Activated CD4-positive, alpha-beta T cell treated with anti-CD3 and anti-CD28 coated beads, Interleukin-2, amount 10 ng/mL, durations not matched to agents 24 days and 14 days (primary cell): ENCODE measurements at regions not wholly inside any gene's neighbourhood (a gene's known extent, or its start where the extent isn't known, plus 50 kb on each side); places are given as distances from the start of the nearest gene placed in this dataset.
"Not testable (repeated sequence)": the region's sequence is repeated elsewhere in the genome, so short reads cannot be mapped to it uniquely, and the experiment has no call there.

Experiments used
- DNase-seq: peaks from one replicate; pipeline ENCODE4 v3.0.0; 2022
- H3K27ac Mint-ChIP-seq: one replicate; pipeline ENCODE4 v1.8.0; 2022; ENCODE audit warnings: mild to moderate bottlenecking, mixed read lengths
- H3K27me3 Mint-ChIP-seq: one replicate; pipeline ENCODE4 v1.8.0; 2022; ENCODE audit warnings: mixed read lengths
- H3K36me3 Mint-ChIP-seq: one replicate; pipeline ENCODE4 v1.8.0; 2022; ENCODE audit warnings: low read depth, mild to moderate bottlenecking, mixed read lengths
- H3K4me1 Mint-ChIP-seq: one replicate; pipeline ENCODE4 v1.8.0; 2021; ENCODE audit warnings: mixed read lengths
- H3K4me3 Mint-ChIP-seq: one replicate; pipeline ENCODE4 v1.8.0; 2022; ENCODE audit warnings: mild to moderate bottlenecking, moderate library complexity, mixed read lengths
- H3K9me3 Mint-ChIP-seq: one replicate; pipeline ENCODE4 v1.8.0; 2021; ENCODE audit warnings: mixed read lengths
- intact Hi-C: fragments of 100-400 bp; cut with micrococcal nuclease; formaldehyde crosslinking; loops from one replicate; pipeline ENCODE4 v1.15.1; 2023

GRCh38 chr14:99995700-99996356, 69.4 kb upstream of the EVL start:
- H3K9me3 Mint-ChIP-seq, result no peaks in the 10 kb centered on the region
- H3K4me3 Mint-ChIP-seq, result no peak overlapping the region
- H3K36me3 Mint-ChIP-seq, result no peaks in the 10 kb centered on the region
- peak; percentile 89 for DNase-seq
- no peak overlapping the region for H3K27ac Mint-ChIP-seq
- peaks cover 21% of the 10 kb centered on the region for H3K27me3 Mint-ChIP-seq
- intact Hi-C loops, result no loop called here
- peaks cover 4% of the 10 kb centered on the region for H3K4me1 Mint-ChIP-seq

- Mint-ChIP-seq H3K36me3 (no peaks in the 10 kb centered on the region), H3K9me3 (no peaks in the 10 kb centered on the region), H3K4me3 (no peak overlapping the region), H3K27ac (no peak overlapping the region), H3K4me1 (peaks cover 4% of the 10 kb centered on the region), H3K27me3 (peaks cover 22% of the 10 kb centered on the region)
- intact Hi-C loops, result no loop called here
- DNase-seq, result no peak
Observed at GRCh38 chr14:99996951-99997571, 68.2 kb upstream of the EVL start.

GRCh38 chr14:100000398-100000797, 64.8 kb upstream of the EVL start:
- DNase-seq, H3K4me3 Mint-ChIP-seq, H3K27ac Mint-ChIP-seq, H3K36me3 Mint-ChIP-seq, H3K4me1 Mint-ChIP-seq, H3K9me3 Mint-ChIP-seq, intact Hi-C loops: not testable (repeated sequence)
- H3K27me3 Mint-ChIP-seq, result peaks cover 11% of the 10 kb centered on the region

- Mint-ChIP-seq H3K4me3 (no peak overlapping the region), H3K36me3 (peaks cover 5% of the 10 kb centered on the region), H3K27ac (no peak overlapping the region), H3K27me3 (peaks cover 10% of the 10 kb centered on the region), H3K4me1 (no peaks in the 10 kb centered on the region), H3K9me3 (no peaks in the 10 kb centered on the region)
- no peak for DNase-seq
- intact Hi-C loops, result no loop called here
Observed at GRCh38 chr14:100004392-100004791, 60.8 kb upstream of the EVL start.

- no peaks in the 10 kb centered on the region for H3K9me3 Mint-ChIP-seq
- no peak overlapping the region for H3K27ac Mint-ChIP-seq
- DNase-seq, result no peak
- peaks cover 9% of the 10 kb centered on the region for H3K27me3 Mint-ChIP-seq
- H3K4me3 Mint-ChIP-seq, result no peak overlapping the region
- intact Hi-C loops, result no loop called here
- peaks cover 5% of the 10 kb centered on the region for H3K36me3 Mint-ChIP-seq
- H3K4me1 Mint-ChIP-seq, result peaks cover 1% of the 10 kb centered on the region
Observed at GRCh38 chr14:100007254-100007653, 58.0 kb upstream of the EVL start.

GRCh38 chr14:100009802-100010201, 55.4 kb upstream of the EVL start:
- H3K9me3 Mint-ChIP-seq, H3K4me1 Mint-ChIP-seq, intact Hi-C loops, H3K36me3 Mint-ChIP-seq, H3K27me3 Mint-ChIP-seq, DNase-seq, H3K4me3 Mint-ChIP-seq, H3K27ac Mint-ChIP-seq: not testable (repeated sequence)

GRCh38 chr14:100010679-100011078, 54.5 kb upstream of the EVL start:
- H3K36me3 Mint-ChIP-seq, result peaks cover 4% of the 10 kb centered on the region
- H3K4me1 Mint-ChIP-seq, result peaks cover 2% of the 10 kb centered on the region
- H3K27me3 Mint-ChIP-seq, result peaks cover 9% of the 10 kb centered on the region
- H3K27ac Mint-ChIP-seq, result no peak overlapping the region
- intact Hi-C loops, result no loop called here
- no peak overlapping the region for H3K4me3 Mint-ChIP-seq
- peaks cover 5% of the 10 kb centered on the region for H3K9me3 Mint-ChIP-seq
- no peak for DNase-seq

GRCh38 chr14:100011628-100012325, 53.4 kb upstream of the EVL start:
- Mint-ChIP-seq H3K27ac (no peak overlapping the region), H3K4me1 (peaks cover 2% of the 10 kb centered on the region), H3K9me3 (peaks cover 5% of the 10 kb centered on the region), H3K4me3 (no peak overlapping the region), H3K27me3 (peaks cover 9% of the 10 kb centered on the region), H3K36me3 (peaks cover 4% of the 10 kb centered on the region)
- no peak for DNase-seq
- intact Hi-C loops, result no loop called here

GRCh38 chr14:100012478-100013327, 52.5 kb upstream of the EVL start:
- intact Hi-C loops, result no loop called here
- H3K27ac Mint-ChIP-seq, result no peak overlapping the region
- peaks cover 2% of the 10 kb centered on the region for H3K4me1 Mint-ChIP-seq
- DNase-seq, result no peak
- H3K36me3 Mint-ChIP-seq, result peaks cover 4% of the 10 kb centered on the region
- H3K27me3 Mint-ChIP-seq, result peaks cover 6% of the 10 kb centered on the region
- no peak overlapping the region for H3K4me3 Mint-ChIP-seq
- H3K9me3 Mint-ChIP-seq, result peaks cover 5% of the 10 kb centered on the region

GRCh38 chr14:100015251-100015655, 50.0 kb upstream of the EVL start:
- no peak for DNase-seq
- Mint-ChIP-seq H3K4me1 (peaks cover 4% of the 10 kb centered on the region), H3K27me3 (peaks cover 3% of the 10 kb centered on the region), H3K9me3 (peaks cover 5% of the 10 kb centered on the region), H3K36me3 (peaks cover 4% of the 10 kb centered on the region), H3K4me3 (no peak overlapping the region), H3K27ac (no peak overlapping the region)
- intact Hi-C loops, result no loop called here
